MM.1S (cell line): ENCODE measurements at regions not wholly inside any gene's neighbourhood (a gene's known extent, or its start where the extent isn't known, plus 50 kb on each side); places are given as distances from the start of the nearest gene placed in this dataset.

Source experiments
- EZH2 ChIP-seq: fragments of 300-600 bp; sonication (generic); optimal IDR thresholded peaks from 2 replicates; pipeline ENCODE3; 2017; ENCODE audit warnings: low read depth, mild to moderate bottlenecking, antibody characterized with exemption, low read length, mixed read lengths
- EZH2phosphoT487 ChIP-seq: fragments of 300-600 bp; sonication (generic); IDR thresholded peaks from 2 replicates; pipeline ENCODE4 v1.6.1; 2018; ENCODE audit warnings: antibody characterized with exemption, low read length
- TF ChIP-seq, protein P1 (sequence below): fragments of 300-600 bp; sonication (generic); IDR thresholded peaks from 2 replicates; pipeline ENCODE4 v1.5.1; 2016; ENCODE audit warnings: antibody characterized with exemption, low read length, mixed read lengths

DNA sequence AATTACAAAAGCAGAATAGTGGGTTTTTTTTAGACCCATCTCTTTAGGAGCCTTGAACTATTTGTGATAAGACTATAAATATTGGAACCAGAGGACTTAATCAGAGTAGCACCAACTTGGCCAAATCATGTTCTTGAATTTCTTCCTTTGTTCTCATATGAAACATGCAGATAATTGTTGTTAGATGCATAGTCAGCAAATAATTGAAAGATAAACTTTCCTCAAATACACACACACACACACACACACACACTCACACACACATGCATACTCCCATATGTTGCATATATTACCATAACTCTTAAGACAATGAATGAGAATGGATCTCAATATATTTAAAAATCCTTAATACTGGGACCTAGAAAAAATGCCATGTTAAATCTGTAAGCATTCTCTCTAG, 310.4 kb downstream of the KCNJ2 start:
- TF ChIP-seq EZH2phosphoT487: no peak
- TF ChIP-seq, protein P1, sequence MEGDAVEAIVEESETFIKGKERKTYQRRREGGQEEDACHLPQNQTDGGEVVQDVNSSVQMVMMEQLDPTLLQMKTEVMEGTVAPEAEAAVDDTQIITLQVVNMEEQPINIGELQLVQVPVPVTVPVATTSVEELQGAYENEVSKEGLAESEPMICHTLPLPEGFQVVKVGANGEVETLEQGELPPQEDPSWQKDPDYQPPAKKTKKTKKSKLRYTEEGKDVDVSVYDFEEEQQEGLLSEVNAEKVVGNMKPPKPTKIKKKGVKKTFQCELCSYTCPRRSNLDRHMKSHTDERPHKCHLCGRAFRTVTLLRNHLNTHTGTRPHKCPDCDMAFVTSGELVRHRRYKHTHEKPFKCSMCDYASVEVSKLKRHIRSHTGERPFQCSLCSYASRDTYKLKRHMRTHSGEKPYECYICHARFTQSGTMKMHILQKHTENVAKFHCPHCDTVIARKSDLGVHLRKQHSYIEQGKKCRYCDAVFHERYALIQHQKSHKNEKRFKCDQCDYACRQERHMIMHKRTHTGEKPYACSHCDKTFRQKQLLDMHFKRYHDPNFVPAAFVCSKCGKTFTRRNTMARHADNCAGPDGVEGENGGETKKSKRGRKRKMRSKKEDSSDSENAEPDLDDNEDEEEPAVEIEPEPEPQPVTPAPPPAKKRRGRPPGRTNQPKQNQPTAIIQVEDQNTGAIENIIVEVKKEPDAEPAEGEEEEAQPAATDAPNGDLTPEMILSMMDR: no peak
- TF ChIP-seq EZH2: no peak
